HL-60 (cell line): ENCODE measurements at regions not wholly inside any gene's neighbourhood (a gene's known extent, or its start where the extent isn't known, plus 50 kb on each side); places are given as distances from the start of the nearest gene placed in this dataset.

Source experiments
- DNase-seq, 2 experiments: peaks; one replicate each; pipeline ENCODE4 v3.0.0-alpha.2; 2010 to 2020; ENCODE audit warnings: low read depth in 1 of 2, low spot score in 1 of 2
- H3K27ac ChIP-seq: fragments of 250-450 bp; sonication (Bioruptor Pico); replicated peaks from 2 replicates; pipeline ENCODE4 v1.5.1; 2020; ENCODE audit warnings: mild to moderate bottlenecking, moderate library complexity
- H3K27me3 ChIP-seq: fragments of 250-450 bp; sonication (Bioruptor Pico); 2 replicates; pipeline ENCODE4 v1.5.1; 2021; ENCODE audit warnings: mild to moderate bottlenecking, moderate library complexity; ENCODE audit not compliant: insufficient read depth, poor library complexity, severe bottlenecking
- H3K4me3 ChIP-seq: replicated peaks from 2 replicates; pipeline ENCODE4 v1.5.1; 2011; ENCODE audit warnings: mild to moderate bottlenecking, control low read depth, low read length; ENCODE audit not compliant: insufficient read depth
- CTCF ChIP-seq: IDR thresholded peaks from one replicate; pipeline ENCODE4 v1.5.1; 2011; ENCODE audit warnings: low read length, control low read depth, inconsistent platforms; ENCODE audit not compliant: insufficient read depth
- GABPA ChIP-seq: IDR thresholded peaks from 2 replicates; pipeline ENCODE4 v1.6.1; 2012; ENCODE audit warnings: low read depth
- POLR2AphosphoS5 ChIP-seq: IDR thresholded peaks from 2 replicates; pipeline ENCODE4 v1.6.1; 2012; ENCODE audit warnings: low read depth
- REST ChIP-seq: IDR thresholded peaks from 2 replicates; pipeline ENCODE4 v1.6.1; 2012; ENCODE audit warnings: low read depth; ENCODE audit not compliant: insufficient replicate concordance
- SPI1 ChIP-seq: IDR thresholded peaks from 2 replicates; pipeline ENCODE4 v1.6.1; 2012; ENCODE audit warnings: low read depth, mild to moderate bottlenecking, borderline replicate concordance

GRCh38 chr2:8316356-8316755, 365.5 kb upstream of the ID2 start:
- no peak overlapping the region for H3K4me3 ChIP-seq
- DNase-seq, result no peak
- TF ChIP-seq SPI1 (no peak), POLR2AphosphoS5 (no peak), REST (no peak), CTCF (no peak), GABPA (no peak)
- H3K27ac ChIP-seq, result no peak overlapping the region
- no peaks in the 10 kb centered on the region for H3K27me3 ChIP-seq

- Histone ChIP-seq H3K27ac (no peak overlapping the region), H3K27me3 (no peaks in the 10 kb centered on the region), H3K4me3 (no peak overlapping the region)
- no peak for DNase-seq
- no peak for TF ChIP-seq SPI1
These were observed 364.4 kb upstream of the ID2 start for GRCh38 chr2:8317418-8317817.

GRCh38 chr2:8319219-8319618, 362.6 kb upstream of the ID2 start:
- TF ChIP-seq SPI1 (no peak), CTCF (no peak), REST (no peak), GABPA (no peak), POLR2AphosphoS5 (no peak)
- DNase-seq, result no peak
- no peak overlapping the region for H3K27ac ChIP-seq
- no peaks in the 10 kb centered on the region for H3K27me3 ChIP-seq
- no peak overlapping the region for H3K4me3 ChIP-seq

- Histone ChIP-seq H3K27ac (no peak overlapping the region), H3K27me3 (no peaks in the 10 kb centered on the region), H3K4me3 (no peak overlapping the region)
- no peak for TF ChIP-seq POLR2AphosphoS5
- no peak for TF ChIP-seq CTCF
- no peak for DNase-seq
These were observed 361.4 kb upstream of the ID2 start for GRCh38 chr2:8320311-8321066.
